H1 (cell line): ENCODE measurements at regions not wholly inside any gene's neighbourhood (a gene's known extent, or its start where the extent isn't known, plus 50 kb on each side); places are given as distances from the start of the nearest gene placed in this dataset.

ENCODE experiments used
- CTCF ChIA-PET: fragments of 300-600 bp; sonication (Branson Sonifier 250); formaldehyde crosslinking; loops from one replicate; lab custom pipeline; 2021; ENCODE audit not compliant: partially characterized antibody; lab: Charles Lee
- POLR2A ChIA-PET: fragments of 300-600 bp; sonication (Branson Sonifier 250); formaldehyde crosslinking; loops from one replicate; lab custom pipeline; 2021; ENCODE audit warnings: inconsistent platforms; ENCODE audit not compliant: partially characterized antibody; lab: Charles Lee
- DNase-seq, 2 experiments: peaks; one replicate each; pipeline versions ENCODE4 v3.0.0 to v3.0.0-alpha.2; 2010 to 2022; ENCODE audit warnings: low spot score in 2 of 2, low read depth in 1 of 2, mixed read lengths in 1 of 2
- FAIRE-seq: peaks from 2 replicates; lab custom pipeline; 2011; peaks lifted over from hg19 to GRCh38; lab: Jason Lieb, UNC
- H2AFZ ChIP-seq: 2 replicates; pipeline ENCODE4 v1.8.1; 2012; ENCODE audit warnings: low read length, inconsistent platforms
- H2AK5ac ChIP-seq: 2 replicates; pipeline ENCODE4 v1.6.1; 2013; ENCODE audit warnings: low read depth, low read length
- H2BK120ac ChIP-seq: replicated peaks from 2 replicates; pipeline ENCODE3; 2013; ENCODE audit warnings: low read depth, low read length, inconsistent platforms
- H2BK12ac ChIP-seq: 2 replicates; pipeline ENCODE4 v1.6.1; 2013; ENCODE audit warnings: low read depth, low read length
- H2BK15ac ChIP-seq: 2 replicates; pipeline ENCODE4 v1.6.1; 2013; ENCODE audit warnings: low read length
- H2BK20ac ChIP-seq: 2 replicates; pipeline ENCODE4 v1.6.1; 2013; ENCODE audit warnings: low read length
- H2BK5ac ChIP-seq: 2 replicates; pipeline ENCODE4 v1.6.1; 2013; ENCODE audit warnings: low read depth, low read length
- H3K14ac ChIP-seq: 2 replicates; pipeline ENCODE4 v1.6.1; 2013; ENCODE audit warnings: inconsistent platforms; ENCODE audit not compliant: insufficient read length
- H3K18ac ChIP-seq: 2 replicates; pipeline ENCODE4 v1.6.1; 2013; ENCODE audit warnings: low read length; ENCODE audit errors: extremely low read depth
- H3K23ac ChIP-seq: 2 replicates; pipeline ENCODE4 v1.6.1; 2013; ENCODE audit warnings: inconsistent platforms; ENCODE audit not compliant: insufficient read length
- H3K23me2 ChIP-seq: 2 replicates; pipeline ENCODE4 v1.6.1; 2013; ENCODE audit warnings: low read depth, low read length
- H3K27ac ChIP-seq: 2 replicates; pipeline ENCODE4 v1.6.1; 2011; ENCODE audit warnings: low read depth, low read length, inconsistent platforms
- H3K27me3 ChIP-seq, 4 experiments: replicated peaks in 1 of 4; 1 replicate in 1 of 4; 2 replicates in 3 of 4; pipeline versions ENCODE4 v1.6.1 to v1.8.1; 2011 to 2013; ENCODE audit warnings: low read length in 3 of 4, mild to moderate bottlenecking in 3 of 4, inconsistent platforms in 2 of 4, mixed read lengths in 2 of 4, moderate library complexity in 1 of 4; ENCODE audit not compliant: control insufficient read depth in 3 of 4, insufficient read depth in 3 of 4; ENCODE audit errors: extremely low read depth in 1 of 4
- H3K36me3 ChIP-seq, 4 experiments: 2 replicates each; pipeline versions ENCODE4 v1.6.1 to v1.8.1; 2011 to 2013; ENCODE audit warnings: mild to moderate bottlenecking in 4 of 4, low read length in 3 of 4, moderate library complexity in 2 of 4, control low read depth in 1 of 4, inconsistent platforms in 1 of 4; ENCODE audit not compliant: insufficient read depth in 4 of 4, control insufficient read depth in 2 of 4
- H3K4ac ChIP-seq: replicated peaks from 2 replicates; pipeline ENCODE3; 2013; ENCODE audit warnings: low read length, low read depth, mixed read lengths, inconsistent platforms; ENCODE audit not compliant: insufficient read length
- H3K4me1 ChIP-seq, 4 experiments: replicated peaks in 1 of 4; 1 replicate in 1 of 4; 2 replicates in 3 of 4; pipeline versions ENCODE4 v1.6.1 to v1.8.1; 2011 to 2013; ENCODE audit warnings: low read length in 3 of 4, inconsistent platforms in 2 of 4, mixed read lengths in 1 of 4; ENCODE audit not compliant: insufficient read depth in 4 of 4, control insufficient read depth in 3 of 4
- H3K4me2 ChIP-seq, 2 experiments: 2 replicates each; pipeline versions ENCODE4 v1.6.1 to v1.8.1; 2011 to 2013; ENCODE audit warnings: low read depth in 2 of 2, low read length in 2 of 2, control low read depth in 1 of 2, inconsistent platforms in 1 of 2, mild to moderate bottlenecking in 1 of 2; ENCODE audit not compliant: insufficient read depth in 1 of 2
- H3K4me3 ChIP-seq, 4 experiments: fragments of 200-600, 300-600 bp in 1 of 4; sonication (generic), shearing (Covaris generic), sonication (Bioruptor Twin) in 1 of 4; 2 replicates each; pipeline versions ENCODE4 v1.5.1 to v1.8.1; 2011 to 2016; ENCODE audit warnings: low read length in 4 of 4, low read depth in 3 of 4, control low read depth in 2 of 4, inconsistent platforms in 2 of 4, mild to moderate bottlenecking in 2 of 4, mixed read lengths in 1 of 4, moderate library complexity in 1 of 4; ENCODE audit not compliant: insufficient read depth in 2 of 4; ENCODE audit errors: extremely low read depth in 1 of 4
- H3K56ac ChIP-seq: replicated peaks from 2 replicates; pipeline ENCODE3; 2013; ENCODE audit warnings: low read depth, mild to moderate bottlenecking, mixed read lengths, low read length, inconsistent platforms; ENCODE audit not compliant: insufficient read length
- H3K79me1 ChIP-seq: 2 replicates; pipeline ENCODE4 v1.6.1; 2013; ENCODE audit warnings: low read depth, low read length, control low read depth
- H3K79me2 ChIP-seq, 2 experiments: 2 replicates each; pipeline versions ENCODE4 v1.6.1 to v1.8.1; 2012 to 2013; ENCODE audit warnings: low read length in 2 of 2, mild to moderate bottlenecking in 2 of 2, inconsistent platforms in 1 of 2; ENCODE audit not compliant: insufficient read depth in 2 of 2, control insufficient read depth in 1 of 2
- H3K9ac ChIP-seq, 4 experiments: replicated peaks in 1 of 4; 1 replicate in 1 of 4; 2 replicates in 3 of 4; pipeline versions ENCODE4 v1.6.1 to v1.8.1; 2011 to 2013; ENCODE audit warnings: low read depth in 3 of 4, low read length in 3 of 4, control low read depth in 2 of 4, mild to moderate bottlenecking in 2 of 4, moderate library complexity in 2 of 4, inconsistent platforms in 1 of 4; ENCODE audit errors: extremely low read depth in 1 of 4
- H3K9me3 ChIP-seq, 2 experiments: 2 replicates each; pipeline versions ENCODE4 v1.6.1 to v1.8.1; 2012 to 2013; ENCODE audit warnings: mild to moderate bottlenecking in 2 of 2, moderate library complexity in 2 of 2, control low read depth in 1 of 2, inconsistent platforms in 1 of 2, low read depth in 1 of 2, low read length in 1 of 2, mixed read lengths in 1 of 2; ENCODE audit not compliant: insufficient read depth in 2 of 2
- H4K20me1 ChIP-seq, 2 experiments: replicated peaks in 1 of 2; 2 replicates each; pipeline versions ENCODE3 to v1.8.1; 2011 to 2013; ENCODE audit warnings: inconsistent platforms in 2 of 2, low read length in 2 of 2, mild to moderate bottlenecking in 1 of 2; ENCODE audit not compliant: insufficient read depth in 2 of 2, control insufficient read depth in 1 of 2
- H4K5ac ChIP-seq: 2 replicates; pipeline ENCODE4 v1.6.1; 2013; ENCODE audit warnings: low read length, low read depth, mixed read lengths, inconsistent platforms; ENCODE audit not compliant: insufficient read length
- H4K8ac ChIP-seq: 2 replicates; pipeline ENCODE4 v1.8.0; 2013; ENCODE audit warnings: mild to moderate bottlenecking, moderate library complexity, low read length, inconsistent platforms; ENCODE audit not compliant: insufficient read depth; ENCODE audit errors: extremely low read depth
- H4K91ac ChIP-seq: replicated peaks from 2 replicates; pipeline ENCODE3; 2013; ENCODE audit warnings: low read length, mixed read lengths, inconsistent platforms; ENCODE audit not compliant: insufficient read length
- CHD2 ChIP-seq: IDR thresholded peaks from 2 replicates; pipeline ENCODE4 v1.6.1; 2012; ENCODE audit warnings: low read length, improper control_type of control experiment
- KDM4A ChIP-seq: IDR thresholded peaks from one replicate; pipeline ENCODE4 v1.7.1; 2012; ENCODE audit warnings: low read depth, mild to moderate bottlenecking, moderate library complexity, low read length, inconsistent platforms; ENCODE audit not compliant: severe bottlenecking
- KDM5A ChIP-seq: fragments of 200-600 bp; IDR thresholded peaks from 2 replicates; pipeline ENCODE4 v1.7.1; 2012; ENCODE audit warnings: mild to moderate bottlenecking, low read length, inconsistent platforms, mixed read lengths
- NRF1 ChIP-seq: IDR thresholded peaks from 2 replicates; pipeline ENCODE4 v1.6.1; 2011; ENCODE audit warnings: mild to moderate bottlenecking, low read depth, low read length, improper control_type of control experiment
- POLR2A ChIP-seq, 2 experiments: IDR thresholded peaks; 1 replicate in 1 of 2; 2 replicates in 1 of 2; pipeline ENCODE4 v1.6.1; 2011; ENCODE audit warnings: low read depth in 2 of 2, low read length in 2 of 2, mild to moderate bottlenecking in 2 of 2; ENCODE audit errors: control extremely low read depth in 1 of 2
- SAP30 ChIP-seq: fragments of 300-600 bp; sonication (generic); IDR thresholded peaks from 2 replicates; pipeline ENCODE4 v1.7.1; 2012; ENCODE audit warnings: low read length, moderate library complexity, mild to moderate bottlenecking, inconsistent platforms; ENCODE audit not compliant: insufficient read depth, insufficient replicate concordance
- SIN3A ChIP-seq, 2 experiments: IDR thresholded peaks in 1 of 2; conservative IDR thresholded peaks in 1 of 2; 2 replicates each; pipeline ENCODE4 v1.6.1; 2011 to 2012; ENCODE audit warnings: low read length in 2 of 2, improper control_type of control experiment in 1 of 2, low read depth in 1 of 2, mild to moderate bottlenecking in 1 of 2
- SIX5 ChIP-seq: IDR thresholded peaks from 2 replicates; pipeline ENCODE4 v1.6.1; 2011; ENCODE audit warnings: mild to moderate bottlenecking, low read depth, low read length
- SP2 ChIP-seq: IDR thresholded peaks from 2 replicates; pipeline ENCODE4 v1.6.1; 2012; ENCODE audit warnings: mild to moderate bottlenecking, low read length, inconsistent platforms
- WGBS, 2 experiments: shearing (Covaris generic) in 1 of 2; methylation state at CpG; one replicate each; pipeline versions ENCODE4 v1.1.6 to v1.1.7; 2013 to 2015; ENCODE audit warnings: low lambda C conversion rate in 2 of 2, mixed read lengths in 2 of 2, inconsistent platforms in 1 of 2, low coverage in 1 of 2, missing lambda C conversion rate in 1 of 2; ENCODE audit not compliant: insufficient replicate concordance in 2 of 2, insufficient coverage in 1 of 2, insufficient read length in 1 of 2; ENCODE audit errors: extremely low coverage in 1 of 2, missing lambda C conversion rate in 1 of 2; 5-methylcytosine and 5-hydroxymethylcytosine counted together
- TF ChIP-seq, protein P1 (sequence below): IDR thresholded peaks from 2 replicates; pipeline ENCODE4 v1.6.1; 2012; ENCODE audit warnings: inconsistent platforms

DNA sequence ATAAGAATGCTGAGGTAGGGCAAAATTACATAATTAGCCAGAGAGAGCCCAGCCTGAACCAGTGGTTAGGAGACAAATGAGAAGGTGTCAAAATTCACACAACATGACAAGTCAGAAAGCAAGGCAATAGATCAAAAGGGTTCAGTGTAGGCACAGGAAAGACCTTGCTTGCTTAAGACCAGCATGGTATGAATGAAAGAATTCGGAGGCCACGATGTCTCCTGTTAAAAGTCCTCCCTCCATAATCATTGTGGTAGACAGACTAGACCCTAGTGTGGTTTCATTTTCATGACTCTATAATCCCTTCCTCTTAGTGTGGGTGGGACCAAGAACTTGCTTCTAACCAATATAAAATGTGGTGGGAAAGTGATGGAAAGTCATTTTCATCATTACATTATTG lies 98.7 kb upstream of the ANKRD28 start:
- H3K4ac ChIP-seq: no peak overlapping the region
- no peak overlapping the region for H2AK5ac ChIP-seq
- H3K9me3 ChIP-seq: no peaks in the 10 kb centered on the region
- H2BK20ac ChIP-seq: no peak overlapping the region
- no peak overlapping the region for H3K14ac ChIP-seq
- peaks cover 0 to 9% (median 4%) of the 10 kb centered on the region in 4 experiments; a peak in 3 of 7 replicates for H3K4me1 ChIP-seq
- no peak overlapping the region for H3K9ac ChIP-seq
- H3K79me1 ChIP-seq: no peaks in the 10 kb centered on the region
- no peak overlapping the region for H3K27ac ChIP-seq
- H2BK15ac ChIP-seq: no peak overlapping the region
- ChIA-PET POLR2A (no interaction called here), CTCF (no interaction called here)
- H3K27me3 ChIP-seq: no peaks in the 10 kb centered on the region
- no peak overlapping the region for H3K4me3 ChIP-seq
- no peak for TF ChIP-seq SAP30
- no peak for TF ChIP-seq SP2
- TF ChIP-seq SIN3A (conservative IDR thresholded peaks at IDR 0.05 in 1 of 2, IDR thresholded peaks at IDR 0.05 in 1 of 2; ENCODE audit: low read depth in 1 of 2, low read length in 2 of 2): no peak
- TF ChIP-seq NRF1: no peak
- no peak for TF ChIP-seq POLR2A (IDR thresholded peaks at IDR 0.05; ENCODE audit: control extremely low read depth in 1 of 2, low read depth in 2 of 2, low read length in 2 of 2)
- no peak for TF ChIP-seq KDM4A
- TF ChIP-seq, protein P1, sequence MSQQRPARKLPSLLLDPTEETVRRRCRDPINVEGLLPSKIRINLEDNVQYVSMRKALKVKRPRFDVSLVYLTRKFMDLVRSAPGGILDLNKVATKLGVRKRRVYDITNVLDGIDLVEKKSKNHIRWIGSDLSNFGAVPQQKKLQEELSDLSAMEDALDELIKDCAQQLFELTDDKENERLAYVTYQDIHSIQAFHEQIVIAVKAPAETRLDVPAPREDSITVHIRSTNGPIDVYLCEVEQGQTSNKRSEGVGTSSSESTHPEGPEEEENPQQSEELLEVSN: no peak
- no peak for TF ChIP-seq SIX5
- TF ChIP-seq KDM5A: no peak
- no peak for TF ChIP-seq CHD2
- H2AFZ ChIP-seq: no peak overlapping the region
- H3K4me2 ChIP-seq: no peak overlapping the region
- H4K91ac ChIP-seq: no peak overlapping the region
- FAIRE-seq (no peak), DNase-seq (no peak)
- H3K36me3 ChIP-seq: no peaks in the 10 kb centered on the region
- H3K18ac ChIP-seq: no peak overlapping the region
- H4K20me1 ChIP-seq: no peaks in the 10 kb centered on the region
- H2BK5ac ChIP-seq: no peak overlapping the region
- H3K79me2 ChIP-seq: no peaks in the 10 kb centered on the region
- no peak overlapping the region for H2BK12ac ChIP-seq
- no peak overlapping the region for H3K23ac ChIP-seq
- H3K23me2 ChIP-seq: no peaks in the 10 kb centered on the region
- WGBS, 2 experiments: 88% methylated on average over 2 of the region's 2 CpGs; no CpG with 5 or more reads in 1 of the 2 experiments
- no peak overlapping the region for H2BK120ac ChIP-seq
- no peak overlapping the region for H4K5ac ChIP-seq
- H4K8ac ChIP-seq: no peak overlapping the region
- H3K56ac ChIP-seq: no peak overlapping the region
